ENCODE measurements at regions not wholly inside any gene's neighbourhood (a gene's known extent, or its start where the extent isn't known, plus 50 kb on each side); places are given as distances from the start of the nearest gene placed in this dataset.

DNA sequence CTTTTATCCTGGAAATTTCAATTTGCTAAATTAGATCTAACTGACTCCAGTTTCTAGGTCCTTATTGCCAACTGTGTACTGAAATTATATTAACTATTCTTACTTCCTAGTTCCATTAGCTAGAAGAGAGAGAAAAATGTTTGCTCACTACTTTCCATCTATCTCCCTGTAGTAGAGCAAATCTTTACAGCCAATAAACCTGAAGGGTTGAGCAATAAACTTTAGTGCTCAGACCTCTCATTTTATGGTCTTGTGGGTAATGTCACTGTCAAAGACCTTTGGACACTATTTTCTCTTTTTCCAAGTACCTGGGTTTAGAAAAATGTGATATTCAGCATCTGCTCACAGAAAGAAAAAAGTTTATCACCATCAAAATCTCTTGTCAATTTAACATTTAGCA lies 237.5 kb upstream of the GEMIN8 start:
- TF ChIP-seq, protein P1, sequence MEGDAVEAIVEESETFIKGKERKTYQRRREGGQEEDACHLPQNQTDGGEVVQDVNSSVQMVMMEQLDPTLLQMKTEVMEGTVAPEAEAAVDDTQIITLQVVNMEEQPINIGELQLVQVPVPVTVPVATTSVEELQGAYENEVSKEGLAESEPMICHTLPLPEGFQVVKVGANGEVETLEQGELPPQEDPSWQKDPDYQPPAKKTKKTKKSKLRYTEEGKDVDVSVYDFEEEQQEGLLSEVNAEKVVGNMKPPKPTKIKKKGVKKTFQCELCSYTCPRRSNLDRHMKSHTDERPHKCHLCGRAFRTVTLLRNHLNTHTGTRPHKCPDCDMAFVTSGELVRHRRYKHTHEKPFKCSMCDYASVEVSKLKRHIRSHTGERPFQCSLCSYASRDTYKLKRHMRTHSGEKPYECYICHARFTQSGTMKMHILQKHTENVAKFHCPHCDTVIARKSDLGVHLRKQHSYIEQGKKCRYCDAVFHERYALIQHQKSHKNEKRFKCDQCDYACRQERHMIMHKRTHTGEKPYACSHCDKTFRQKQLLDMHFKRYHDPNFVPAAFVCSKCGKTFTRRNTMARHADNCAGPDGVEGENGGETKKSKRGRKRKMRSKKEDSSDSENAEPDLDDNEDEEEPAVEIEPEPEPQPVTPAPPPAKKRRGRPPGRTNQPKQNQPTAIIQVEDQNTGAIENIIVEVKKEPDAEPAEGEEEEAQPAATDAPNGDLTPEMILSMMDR (IDR thresholded peaks at IDR 0.05; ENCODE audit: unreplicated experiment): no peak
- no peak for DNase-seq (ENCODE audit: low spot score, unreplicated experiment)

DNA sequence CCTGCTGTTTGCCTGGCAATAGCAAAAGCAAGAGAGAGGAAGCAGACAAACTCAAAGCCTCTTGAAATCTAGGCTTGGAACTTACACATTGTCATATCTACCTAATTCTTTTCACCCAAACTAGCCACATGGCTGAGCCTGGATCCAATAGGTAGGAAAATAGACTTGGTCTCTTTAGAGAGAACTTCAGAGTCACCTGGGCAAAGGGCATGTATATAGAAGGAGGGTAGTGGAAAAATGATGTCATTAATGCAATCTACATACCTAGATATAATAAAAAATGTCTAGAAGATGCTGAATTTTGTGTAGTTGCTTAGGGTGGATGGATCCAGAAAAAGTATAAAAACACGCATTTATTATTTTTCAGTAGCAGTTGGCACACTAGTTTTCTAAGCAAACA lies 237.0 kb upstream of the GEMIN8 start:
- H3K27ac Mint-ChIP-seq: no peak overlapping the region
- H3K27me3 Mint-ChIP-seq: no peaks in the 10 kb centered on the region
- H3K4me3 Mint-ChIP-seq (ENCODE audit: low read depth): no peak overlapping the region
- TF ChIP-seq, protein P1 (IDR thresholded peaks at IDR 0.05; ENCODE audit: unreplicated experiment): no peak
- H3K9me3 Mint-ChIP-seq (ENCODE audit: low read depth): peaks cover 11% of the 10 kb centered on the region
- H3K36me3 Mint-ChIP-seq (ENCODE audit: insufficient read depth): no peaks in the 10 kb centered on the region
- DNase-seq (ENCODE audit: low spot score, unreplicated experiment): no peak
- H3K4me1 Mint-ChIP-seq (ENCODE audit: low read depth): no peaks in the 10 kb centered on the region

More for the DNA sequence above, 237.5 kb upstream of the GEMIN8 start:
- Mint-ChIP-seq H3K36me3 (ENCODE audit: insufficient read depth) (no peaks in the 10 kb centered on the region), H3K27me3 (no peaks in the 10 kb centered on the region), H3K4me3 (ENCODE audit: low read depth) (no peak overlapping the region), H3K4me1 (ENCODE audit: low read depth) (no peaks in the 10 kb centered on the region), H3K9me3 (ENCODE audit: low read depth) (peaks cover 11% of the 10 kb centered on the region), H3K27ac (no peak overlapping the region)

DNA sequence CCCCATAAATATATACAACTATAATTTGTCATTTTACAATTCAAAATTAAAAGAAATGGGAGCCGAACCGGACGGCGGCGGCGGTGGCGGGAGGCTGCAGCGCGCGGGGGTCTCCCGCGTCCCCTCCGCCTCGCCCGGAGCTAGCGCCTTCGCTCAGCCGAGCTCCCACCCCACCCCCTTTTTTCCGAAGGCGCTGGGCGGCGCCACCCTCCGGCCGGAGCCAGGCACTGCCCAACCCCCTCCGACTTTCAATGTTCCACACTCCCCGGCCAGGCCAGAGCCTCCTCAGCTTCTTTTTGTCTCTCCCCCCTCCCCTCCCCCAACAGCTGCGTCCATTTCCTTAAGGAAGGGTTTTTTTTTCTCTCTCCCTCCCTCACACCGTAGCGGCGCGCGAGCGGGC lies 214.1 kb upstream of the GEMIN8 start:
- no peaks in the 10 kb centered on the region for H3K4me1 Mint-ChIP-seq (ENCODE audit: low read depth)
- TF ChIP-seq, protein P1 (IDR thresholded peaks at IDR 0.05; ENCODE audit: unreplicated experiment): no peak
- no peak overlapping the region for H3K4me3 Mint-ChIP-seq (ENCODE audit: low read depth)
- DNase-seq (ENCODE audit: low spot score, unreplicated experiment): no peak
- peaks cover 7% of the 10 kb centered on the region for H3K9me3 Mint-ChIP-seq (ENCODE audit: low read depth)
- H3K36me3 Mint-ChIP-seq (ENCODE audit: insufficient read depth): no peaks in the 10 kb centered on the region
- no peak overlapping the region for H3K27ac Mint-ChIP-seq
- H3K27me3 Mint-ChIP-seq: peaks cover 5% of the 10 kb centered on the region

DNA sequence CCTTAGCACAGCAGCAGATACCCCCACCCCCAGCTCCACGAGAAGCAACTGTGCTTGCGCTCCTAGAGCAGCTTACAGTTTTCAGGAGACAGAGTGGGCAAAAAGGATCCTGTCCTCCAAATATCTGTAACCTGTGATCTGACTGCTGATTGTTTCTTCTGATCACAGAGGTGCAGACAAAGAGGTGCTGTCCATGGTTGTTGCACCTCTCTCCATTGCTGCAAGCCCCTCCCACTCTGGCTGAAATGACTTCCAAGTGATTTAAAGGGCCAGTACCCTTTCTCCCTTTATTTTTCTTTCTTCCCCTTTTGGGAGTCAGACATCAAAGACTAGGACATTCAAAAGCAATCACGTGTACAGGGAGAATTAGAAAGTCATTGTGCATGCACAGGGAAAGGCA lies 205.3 kb upstream of the GEMIN8 start:
- Mint-ChIP-seq H3K4me1 (ENCODE audit: low read depth) (no peaks in the 10 kb centered on the region), H3K27me3 (no peaks in the 10 kb centered on the region), H3K27ac (no peak overlapping the region), H3K4me3 (ENCODE audit: low read depth) (no peak overlapping the region), H3K9me3 (ENCODE audit: low read depth) (peaks cover 36% of the 10 kb centered on the region), H3K36me3 (ENCODE audit: insufficient read depth) (no peaks in the 10 kb centered on the region)
- DNase-seq (ENCODE audit: low spot score, unreplicated experiment): no peak
- TF ChIP-seq, protein P1 (IDR thresholded peaks at IDR 0.05; ENCODE audit: unreplicated experiment): no peak

DNA sequence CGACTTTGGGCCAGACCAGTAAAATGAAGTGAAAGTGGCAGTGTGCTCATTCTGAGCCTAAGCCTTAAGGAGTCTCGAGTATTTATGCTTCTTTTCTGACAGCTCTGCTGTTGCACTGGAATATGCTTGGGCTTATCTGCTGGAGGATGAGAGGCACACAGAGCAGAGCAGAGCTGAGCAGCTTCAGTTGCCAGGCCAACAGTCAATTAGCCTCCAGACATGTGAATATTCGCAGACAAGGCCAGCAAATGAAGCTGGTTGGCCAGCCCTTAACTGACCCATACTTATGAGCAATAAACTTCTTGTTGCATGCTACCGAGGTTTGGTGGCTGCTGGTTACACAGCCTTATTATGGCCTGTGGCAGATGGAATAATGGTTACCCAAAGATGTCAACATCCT lies 203.0 kb upstream of the GEMIN8 start:
- no peak for DNase-seq (ENCODE audit: low spot score, unreplicated experiment)
- TF ChIP-seq, protein P1 (IDR thresholded peaks at IDR 0.05; ENCODE audit: unreplicated experiment): no peak
- no peaks in the 10 kb centered on the region for H3K36me3 Mint-ChIP-seq (ENCODE audit: insufficient read depth)
- no peaks in the 10 kb centered on the region for H3K4me1 Mint-ChIP-seq (ENCODE audit: low read depth)
- H3K27ac Mint-ChIP-seq: no peak overlapping the region
- peaks cover 43% of the 10 kb centered on the region for H3K9me3 Mint-ChIP-seq (ENCODE audit: low read depth)
- no peak overlapping the region for H3K4me3 Mint-ChIP-seq (ENCODE audit: low read depth)
- H3K27me3 Mint-ChIP-seq: no peaks in the 10 kb centered on the region
